PC-9 (cell line): ENCODE measurements at regions not wholly inside any gene's neighbourhood (a gene's known extent, or its start where the extent isn't known, plus 50 kb on each side); places are given as distances from the start of the nearest gene placed in this dataset.

ENCODE experiments used
- BruUV-seq: library from RNA; stranded (reverse); fragments of 400-500 nt; replicated peaks from 2 replicates; lab custom pipeline; 2021; lab: Mats Ljungman, UMichigan
- CTCF ChIA-PET: fragments of 300-600 bp; sonication (Branson Sonifier 250); formaldehyde crosslinking; loops from one replicate; lab custom pipeline; 2022; ENCODE audit warnings: antibody characterized with exemption; lab: Charles Lee
- POLR2A ChIA-PET: fragments of 300-600 bp; sonication (Branson Sonifier 250); formaldehyde crosslinking; loops from one replicate; lab custom pipeline; 2022; ENCODE audit warnings: antibody characterized with exemption; ENCODE audit not compliant: unreplicated experiment; lab: Charles Lee
- DNase-seq, 2 experiments: peaks; one replicate each; pipeline versions ENCODE4 v3.0.0 to v3.0.0-alpha.2; 2015 to 2022; ENCODE audit warnings: mixed read lengths in 1 of 2
- H2AFZ ChIP-seq: fragments of 200-600 bp; sonication (generic); 2 replicates; pipeline ENCODE4 v1.8.1; 2017; ENCODE audit warnings: antibody characterized with exemption
- H3F3A ChIP-seq: fragments of 200-600 bp; sonication (generic); 2 replicates; pipeline ENCODE4 v1.8.1; 2017; ENCODE audit warnings: antibody characterized with exemption, mild to moderate bottlenecking, low read depth; ENCODE audit not compliant: insufficient read depth
- H3K27ac ChIP-seq: fragments of 200-600 bp; sonication (generic); 2 replicates; pipeline ENCODE4 v1.6.1; 2016; ENCODE audit warnings: mixed run types
- H3K27me3 ChIP-seq: fragments of 200-600 bp; sonication (generic); 2 replicates; pipeline ENCODE4 v1.6.1; 2016; ENCODE audit warnings: low read depth, mixed run types; ENCODE audit not compliant: insufficient read depth
- H3K36me3 ChIP-seq: fragments of 200-600 bp; sonication (generic); 2 replicates; pipeline ENCODE4 v1.6.1; 2016; ENCODE audit warnings: low read depth, mixed run types
- H3K4me1 ChIP-seq: fragments of 200-600 bp; sonication (generic); replicated peaks from 2 replicates; pipeline ENCODE4 v1.6.1; 2016; ENCODE audit warnings: mixed run types; ENCODE audit not compliant: insufficient read depth
- H3K4me2 ChIP-seq: fragments of 200-600 bp; sonication (generic); 2 replicates; pipeline ENCODE4 v1.6.1; 2017; ENCODE audit warnings: mixed run types
- H3K4me3 ChIP-seq: fragments of 200-600 bp; sonication (generic); 2 replicates; pipeline ENCODE4 v1.6.1; 2016; ENCODE audit warnings: mixed run types
- H3K79me2 ChIP-seq: fragments of 200-600 bp; sonication (generic); 2 replicates; pipeline ENCODE4 v1.6.1; 2017; ENCODE audit warnings: low read depth, mixed run types
- H3K9me2 ChIP-seq: fragments of 200-600 bp; sonication (generic); 2 replicates; pipeline ENCODE4 v1.8.1; 2017; ENCODE audit warnings: mild to moderate bottlenecking; ENCODE audit not compliant: insufficient read depth
- H3K9me3 ChIP-seq: fragments of 200-600 bp; sonication (generic); 2 replicates; pipeline ENCODE4 v1.8.1; 2016; ENCODE audit warnings: low read depth; ENCODE audit not compliant: insufficient read depth
- H4K20me1 ChIP-seq: fragments of 200-600 bp; sonication (generic); 2 replicates; pipeline ENCODE4 v1.8.1; 2017; ENCODE audit not compliant: insufficient read depth
- CTCF ChIP-seq: fragments of 200-600 bp; sonication (generic); conservative IDR thresholded peaks from 2 replicates; pipeline ENCODE4 v1.6.1; 2017; ENCODE audit warnings: mixed run types, antibody characterized with exemption, mild to moderate bottlenecking, moderate library complexity
- EZH2 ChIP-seq: fragments of 200-600 bp; sonication (generic); IDR thresholded peaks from 2 replicates; pipeline ENCODE4 v1.8.0; 2017; ENCODE audit warnings: antibody characterized with exemption, low read depth
- intact Hi-C: fragments of 100-400 bp; cut with micrococcal nuclease; formaldehyde crosslinking; loops from one replicate; pipeline ENCODE4 v1.10.0; 2022; ENCODE audit not compliant: unreplicated experiment

- Histone ChIP-seq H3K4me3 (no peak overlapping the region), H4K20me1 (no peaks in the 10 kb centered on the region), H3K27me3 (no peaks in the 10 kb centered on the region), H2AFZ (no peak overlapping the region), H3K9me3 (0 out of 2 replicates have a peak, but pooled peaks cover 3% of the 10 kb centered on the region), H3K4me1 (no peaks in the 10 kb centered on the region), H3F3A (peaks cover 3% of the 10 kb centered on the region; the same call in 1 of the 2 replicates), H3K36me3 (no peaks in the 10 kb centered on the region), H3K27ac (no peak overlapping the region), H3K79me2 (no peaks in the 10 kb centered on the region), H3K4me2 (no peak overlapping the region), H3K9me2 (no peaks in the 10 kb centered on the region)
- ChIA-PET CTCF (no interaction called here), POLR2A (no interaction called here)
- no peak for TF ChIP-seq CTCF
- TF ChIP-seq EZH2: no peak
- DNase-seq: no peak
- BruUV-seq: no TSS peak
- intact Hi-C loops: loop anchor here (10.0 kb wide), 1 partner anchor 222 kb away; no protein-coding TSS in a partner anchor
Measured at GRCh38 chr3:36142746-36143145, 237.6 kb upstream of the STAC start.

- peaks cover 21% of the 10 kb centered on the region for H3K4me1 ChIP-seq
- no peak for DNase-seq
- no peaks in the 10 kb centered on the region for H4K20me1 ChIP-seq
- H3K36me3 ChIP-seq: no peaks in the 10 kb centered on the region
- intact Hi-C loops: loop anchor here (5.0 to 10.0 kb wide), 2 partner anchors 218 to 236 kb away; partner anchors contain the start of gene STAC
- H3K79me2 ChIP-seq: no peaks in the 10 kb centered on the region
- 0 out of 2 replicates have a peak, but pooled peaks cover 3% of the 10 kb centered on the region for H3K9me3 ChIP-seq
- no peak overlapping the region for H3K4me2 ChIP-seq
- H3K27me3 ChIP-seq: no peaks in the 10 kb centered on the region
- peaks cover 6% of the 10 kb centered on the region; the same call in 1 of the 2 replicates for H3F3A ChIP-seq
- BruUV-seq: no TSS peak
- H2AFZ ChIP-seq: no peak overlapping the region
- CTCF ChIA-PET: no interaction called here
- no peaks in the 10 kb centered on the region for H3K9me2 ChIP-seq
- H3K4me3 ChIP-seq: no peak overlapping the region
- no peak for TF ChIP-seq CTCF
- no peak for TF ChIP-seq EZH2
- POLR2A ChIA-PET: no interaction called here
- H3K27ac ChIP-seq: no peak overlapping the region
Measured at GRCh38 chr3:36146404-36146803, 233.9 kb upstream of the STAC start.

DNA sequence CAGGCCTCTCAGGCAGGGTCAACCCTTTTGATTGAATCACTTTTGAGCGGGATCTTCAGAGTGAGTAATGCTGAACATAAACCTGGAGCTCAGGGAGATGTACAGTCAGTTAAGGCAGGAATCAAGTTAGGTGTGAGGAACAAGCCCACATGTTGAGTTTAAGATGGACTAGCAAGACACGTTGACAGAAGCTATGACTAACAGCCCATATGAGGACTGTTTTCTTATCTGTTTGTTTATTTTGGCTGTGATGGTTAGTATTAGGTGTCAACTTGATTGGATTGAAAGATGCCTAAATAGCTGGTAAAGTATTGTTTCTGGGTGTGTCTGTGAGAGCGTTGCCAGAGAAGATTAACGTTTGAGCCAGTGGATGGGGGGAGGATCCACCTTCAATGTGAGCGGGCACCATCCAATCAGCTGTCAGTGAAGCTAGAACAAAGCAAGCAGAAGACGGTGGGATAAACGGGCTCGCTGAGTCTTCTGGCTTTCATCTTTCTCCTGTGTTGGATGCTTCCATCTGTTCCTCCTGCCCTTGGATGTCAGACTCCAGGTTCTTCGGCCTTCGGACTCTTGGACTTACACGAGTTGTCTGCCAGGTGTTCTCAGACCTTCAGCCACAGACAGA lies 232.3 kb upstream of the STAC start:
- H2AFZ ChIP-seq: no peak overlapping the region
- BruUV-seq: no TSS peak
- H3K36me3 ChIP-seq: no peaks in the 10 kb centered on the region
- H3K27ac ChIP-seq: no peak overlapping the region
- H4K20me1 ChIP-seq: no peaks in the 10 kb centered on the region
- ChIA-PET CTCF (no interaction called here), POLR2A (no interaction called here)
- H3K4me2 ChIP-seq: no peak overlapping the region
- peak; percentile 10 to 74 for DNase-seq
- H3K27me3 ChIP-seq: no peaks in the 10 kb centered on the region
- H3K4me3 ChIP-seq: no peak overlapping the region
- TF ChIP-seq CTCF (no peak), EZH2 (no peak)
- 0 out of 2 replicates have a peak, but pooled peaks cover 3% of the 10 kb centered on the region for H3K9me3 ChIP-seq
- intact Hi-C loops: loop anchor here (5.0 to 10.0 kb wide), 2 partner anchors 217 to 234 kb away; partner anchors contain the start of gene STAC
- H3K79me2 ChIP-seq: no peaks in the 10 kb centered on the region
- peaks cover 6% of the 10 kb centered on the region; the same call in 1 of the 2 replicates for H3F3A ChIP-seq
- no peaks in the 10 kb centered on the region for H3K9me2 ChIP-seq
- peaks cover 21% of the 10 kb centered on the region for H3K4me1 ChIP-seq
